HG03025 (cell line): ENCODE measurements at regions not wholly inside any gene's neighbourhood (a gene's known extent, or its start where the extent isn't known, plus 50 kb on each side); places are given as distances from the start of the nearest gene placed in this dataset.
"Not testable (repeated sequence)": the region's sequence is repeated elsewhere in the genome, so short reads cannot be mapped to it uniquely, and the experiment has no call there.

ENCODE experiments used
- ATAC-seq: cut with Tn5 transposase; IDR thresholded peaks from one replicate; pipeline ENCODE4 v1.9.1; 2021; ENCODE audit warnings: mild to moderate bottlenecking, moderate library complexity; ENCODE audit not compliant: unreplicated experiment, low FRiP score

GRCh38 chr7:19882893-19883292 is 109.5 kb upstream of the TMEM196 start:
- ATAC-seq = not testable (repeated sequence)

- no peak for ATAC-seq
Observed at GRCh38 chr7:19872094-19872493, 98.7 kb upstream of the TMEM196 start.

GRCh38 chr7:19871102-19871501 is 97.7 kb upstream of the TMEM196 start:
- no peak for ATAC-seq

GRCh38 chr7:19869979-19870378 is 96.6 kb upstream of the TMEM196 start:
- ATAC-seq = no peak

GRCh38 chr7:19853261-19853832 is 79.9 kb upstream of the TMEM196 start:
- no peak for ATAC-seq

GRCh38 chr7:19852192-19852591 is 78.8 kb upstream of the TMEM196 start:
- no peak for ATAC-seq

GRCh38 chr7:19851504-19851903 is 78.1 kb upstream of the TMEM196 start:
- ATAC-seq = no peak

GRCh38 chr7:19834566-19834965 is 61.1 kb upstream of the TMEM196 start:
- ATAC-seq = no peak

GRCh38 chr7:19830604-19831003 is 57.2 kb upstream of the TMEM196 start:
- ATAC-seq = no peak
